ENCODE measurements at regions not wholly inside any gene's neighbourhood (a gene's known extent, or its start where the extent isn't known, plus 50 kb on each side); places are given as distances from the start of the nearest gene placed in this dataset.

GRCh38 chr1:83087851-83088250, 911.1 kb downstream of the TTLL7 start:
- no peak for DNase-seq (ENCODE audit: low read depth)
- no peak for TF ChIP-seq CTCF (IDR thresholded peaks at IDR 0.05; ENCODE audit: insufficient read depth, low read depth, low read length, missing control alignments)
- H3K4me3 ChIP-seq (ENCODE audit: low read length): no peak overlapping the region

- TF ChIP-seq CTCF (IDR thresholded peaks at IDR 0.05; ENCODE audit: insufficient read depth, low read depth, low read length, missing control alignments): no peak
- DNase-seq (ENCODE audit: low read depth): peak; percentile 66
- H3K4me3 ChIP-seq (ENCODE audit: low read length): no peak overlapping the region
Observed at GRCh38 chr1:83086986-83087512, 911.9 kb downstream of the TTLL7 start.

- no peak overlapping the region for H3K4me3 ChIP-seq (ENCODE audit: low read length)
- DNase-seq (ENCODE audit: low read depth): peak; percentile 62
- no peak for TF ChIP-seq CTCF (IDR thresholded peaks at IDR 0.05; ENCODE audit: insufficient read depth, low read depth, low read length, missing control alignments)
Observed at GRCh38 chr1:83086346-83086745, 912.6 kb downstream of the TTLL7 start.

- H3K4me3 ChIP-seq (ENCODE audit: low read length): no peak overlapping the region
- DNase-seq (ENCODE audit: low read depth): no peak
- no peak for TF ChIP-seq CTCF (IDR thresholded peaks at IDR 0.05; ENCODE audit: insufficient read depth, low read depth, low read length, missing control alignments)
Observed at GRCh38 chr1:83083589-83084224, 915.2 kb downstream of the TTLL7 start.

- DNase-seq (ENCODE audit: low read depth): no peak
- no peak overlapping the region for H3K4me3 ChIP-seq (ENCODE audit: low read length)
Observed at GRCh38 chr1:83077411-83077810, 921.5 kb downstream of the TTLL7 start.

GRCh38 chr1:83075107-83075506, 923.8 kb downstream of the TTLL7 start:
- TF ChIP-seq CTCF (IDR thresholded peaks at IDR 0.05; ENCODE audit: insufficient read depth, low read depth, low read length, missing control alignments): no peak
- no peak overlapping the region for H3K4me3 ChIP-seq (ENCODE audit: low read length)
- no peak for DNase-seq (ENCODE audit: low read depth)

More at GRCh38 chr1:83077411-83077810, 921.5 kb downstream of the TTLL7 start:
- no peak for TF ChIP-seq CTCF (IDR thresholded peaks at IDR 0.05; ENCODE audit: insufficient read depth, low read depth, low read length, missing control alignments)

GRCh38 chr1:83067954-83068353, 931.0 kb downstream of the TTLL7 start:
- H3K4me3 ChIP-seq (ENCODE audit: low read length): no peak overlapping the region
- no peak for DNase-seq (ENCODE audit: low read depth)
- no peak for TF ChIP-seq CTCF (IDR thresholded peaks at IDR 0.05; ENCODE audit: insufficient read depth, low read depth, low read length, missing control alignments)
